Astrocyte (in vitro differentiated cells and primary cell): ENCODE measurements at regions not wholly inside any gene's neighbourhood (a gene's known extent, or its start where the extent isn't known, plus 50 kb on each side); places are given as distances from the start of the nearest gene placed in this dataset.

ENCODE experiments used
- DNase-seq: peaks from one replicate; pipeline ENCODE4 v3.0.0-alpha.2; 2010; ENCODE audit warnings: low read depth
- FAIRE-seq: peaks from 2 replicates; lab custom pipeline; 2011; peaks lifted over from hg19 to GRCh38; lab: Jason Lieb, UNC
- H2AFZ ChIP-seq: 2 replicates; pipeline ENCODE4 v1.6.0; 2012; ENCODE audit warnings: low read depth, low read length, inconsistent platforms
- H3K27ac ChIP-seq: 2 replicates; pipeline ENCODE4 v1.5.1; 2011; ENCODE audit warnings: low read depth, low read length, inconsistent platforms
- H3K27me3 ChIP-seq: 2 replicates; pipeline ENCODE4 v1.6.0; 2011; ENCODE audit warnings: low read length, inconsistent platforms; ENCODE audit not compliant: insufficient read depth
- H3K36me3 ChIP-seq: 2 replicates; pipeline ENCODE4 v1.5.1; 2011; ENCODE audit warnings: low read length, inconsistent platforms; ENCODE audit not compliant: insufficient read depth
- H3K4me1 ChIP-seq: 2 replicates; pipeline ENCODE4 v1.5.1; 2011; ENCODE audit warnings: low read length, inconsistent platforms; ENCODE audit not compliant: insufficient read depth
- H3K4me2 ChIP-seq: 2 replicates; pipeline ENCODE4 v1.6.0; 2012; ENCODE audit warnings: low read length, inconsistent platforms
- H3K4me3 ChIP-seq: 2 replicates; pipeline ENCODE4 v1.5.1; 2011; ENCODE audit warnings: low read depth, mild to moderate bottlenecking, low read length, inconsistent platforms; ENCODE audit not compliant: insufficient read depth
- H3K79me2 ChIP-seq: 2 replicates; pipeline ENCODE4 v1.6.0; 2012; ENCODE audit warnings: mild to moderate bottlenecking, low read length, inconsistent platforms; ENCODE audit not compliant: insufficient read depth
- H3K9ac ChIP-seq: 2 replicates; pipeline ENCODE4 v1.6.0; 2012; ENCODE audit warnings: mild to moderate bottlenecking, low read length, inconsistent platforms
- H3K9me3 ChIP-seq: 2 replicates; pipeline ENCODE4 v1.5.1; 2012; ENCODE audit warnings: low read depth, mild to moderate bottlenecking, low read length, inconsistent platforms; ENCODE audit not compliant: insufficient read depth
- H4K20me1 ChIP-seq: 2 replicates; pipeline ENCODE4 v1.6.0; 2012; ENCODE audit warnings: low read length, inconsistent platforms; ENCODE audit not compliant: insufficient read depth
- H3K27ac Mint-ChIP-seq: one replicate; pipeline ENCODE4 v1.8.0; 2021; ENCODE audit warnings: mild to moderate bottlenecking, mixed read lengths; ENCODE audit not compliant: unreplicated experiment
- H3K27me3 Mint-ChIP-seq: one replicate; pipeline ENCODE4 v1.8.0; 2021; ENCODE audit warnings: low read depth, mixed read lengths; ENCODE audit not compliant: unreplicated experiment
- H3K36me3 Mint-ChIP-seq: one replicate; pipeline ENCODE4 v1.8.0; 2021; ENCODE audit warnings: low read depth, mixed read lengths; ENCODE audit not compliant: unreplicated experiment
- H3K4me1 Mint-ChIP-seq: one replicate; pipeline ENCODE4 v1.8.0; 2021; ENCODE audit warnings: low read depth, mixed read lengths; ENCODE audit not compliant: unreplicated experiment
- H3K4me3 Mint-ChIP-seq: one replicate; pipeline ENCODE4 v1.8.0; 2021; ENCODE audit warnings: mild to moderate bottlenecking, moderate library complexity, mixed read lengths; ENCODE audit not compliant: unreplicated experiment
- H3K9me3 Mint-ChIP-seq: one replicate; pipeline ENCODE4 v1.8.0; 2021; ENCODE audit warnings: mild to moderate bottlenecking, mixed read lengths; ENCODE audit not compliant: unreplicated experiment
- CTCF ChIP-seq: IDR thresholded peaks from 2 replicates; pipeline ENCODE4 v1.5.1; 2011; ENCODE audit warnings: low read depth, mild to moderate bottlenecking, inconsistent platforms, low read length, moderate library complexity; ENCODE audit not compliant: insufficient read depth
- EZH2 ChIP-seq: IDR thresholded peaks from 2 replicates; pipeline ENCODE4 v1.6.1; 2012; ENCODE audit warnings: mild to moderate bottlenecking, low read length, inconsistent platforms; ENCODE audit not compliant: insufficient read depth

GRCh38 chr9:13470836-13471235 lies 191.3 kb upstream of the MPDZ start:
- H3K9me3 Mint-ChIP-seq = peaks cover 8% of the 10 kb centered on the region
- H3K4me1 ChIP-seq = no peaks in the 10 kb centered on the region
- no peaks in the 10 kb centered on the region for H3K4me1 Mint-ChIP-seq
- no peaks in the 10 kb centered on the region for H3K36me3 ChIP-seq
- H3K27me3 Mint-ChIP-seq = no peaks in the 10 kb centered on the region
- H3K79me2 ChIP-seq = no peaks in the 10 kb centered on the region
- no peak overlapping the region for H3K4me3 Mint-ChIP-seq
- no peak overlapping the region for H3K9ac ChIP-seq
- H3K36me3 Mint-ChIP-seq = no peaks in the 10 kb centered on the region
- no peak overlapping the region for H2AFZ ChIP-seq
- FAIRE-seq (no peak), DNase-seq (no peak)
- no peak overlapping the region for H3K4me3 ChIP-seq
- TF ChIP-seq CTCF (no peak), EZH2 (no peak)
- no peaks in the 10 kb centered on the region for H3K27me3 ChIP-seq
- no peak overlapping the region for H3K27ac ChIP-seq
- no peak overlapping the region for H3K27ac Mint-ChIP-seq
- H4K20me1 ChIP-seq = no peaks in the 10 kb centered on the region
- no peak overlapping the region for H3K4me2 ChIP-seq
- no peaks in the 10 kb centered on the region for H3K9me3 ChIP-seq

GRCh38 chr9:13467157-13467556 lies 187.7 kb upstream of the MPDZ start:
- H3K27me3 Mint-ChIP-seq = peaks cover under 1% of the 10 kb centered on the region
- H2AFZ ChIP-seq = no peak overlapping the region
- H3K36me3 ChIP-seq = no peaks in the 10 kb centered on the region
- no peaks in the 10 kb centered on the region for H3K4me1 Mint-ChIP-seq
- no peak overlapping the region for H3K27ac ChIP-seq
- no peak for TF ChIP-seq CTCF
- no peak for TF ChIP-seq EZH2
- H4K20me1 ChIP-seq = no peaks in the 10 kb centered on the region
- H3K36me3 Mint-ChIP-seq = no peaks in the 10 kb centered on the region
- H3K4me3 Mint-ChIP-seq = no peak overlapping the region
- H3K27me3 ChIP-seq = no peaks in the 10 kb centered on the region
- H3K9me3 ChIP-seq = no peaks in the 10 kb centered on the region
- H3K9ac ChIP-seq = no peak overlapping the region
- no peak overlapping the region for H3K4me3 ChIP-seq
- no peaks in the 10 kb centered on the region for H3K9me3 Mint-ChIP-seq
- no peak for FAIRE-seq
- H3K4me1 ChIP-seq = no peaks in the 10 kb centered on the region
- no peaks in the 10 kb centered on the region for H3K79me2 ChIP-seq
- H3K27ac Mint-ChIP-seq = no peak overlapping the region
- no peak for DNase-seq
- H3K4me2 ChIP-seq = no peak overlapping the region

GRCh38 chr9:13461414-13461991 lies 182.0 kb upstream of the MPDZ start:
- H3K4me3 ChIP-seq = no peak overlapping the region
- no peak for FAIRE-seq
- no peaks in the 10 kb centered on the region for H3K36me3 ChIP-seq
- no peaks in the 10 kb centered on the region for H3K9me3 Mint-ChIP-seq
- DNase-seq = no peak
- peaks cover 3% of the 10 kb centered on the region for H3K27me3 ChIP-seq
- H3K27ac Mint-ChIP-seq = no peak overlapping the region
- H2AFZ ChIP-seq = no peak overlapping the region
- H3K79me2 ChIP-seq = no peaks in the 10 kb centered on the region
- H3K36me3 Mint-ChIP-seq = no peaks in the 10 kb centered on the region
- H3K4me3 Mint-ChIP-seq = no peak overlapping the region
- H3K4me1 Mint-ChIP-seq = no peaks in the 10 kb centered on the region
- H3K4me2 ChIP-seq = no peak overlapping the region
- H3K27ac ChIP-seq = no peak overlapping the region
- no peaks in the 10 kb centered on the region for H4K20me1 ChIP-seq
- H3K9me3 ChIP-seq = no peaks in the 10 kb centered on the region
- no peak overlapping the region for H3K9ac ChIP-seq
- H3K27me3 Mint-ChIP-seq = peaks cover 2% of the 10 kb centered on the region
- TF ChIP-seq EZH2 = no peak
- TF ChIP-seq CTCF = no peak
- no peaks in the 10 kb centered on the region for H3K4me1 ChIP-seq
